GM23338 (cell line): ENCODE measurements at regions not wholly inside any gene's neighbourhood (a gene's known extent, or its start where the extent isn't known, plus 50 kb on each side); places are given as distances from the start of the nearest gene placed in this dataset.

ENCODE experiments used
- ATAC-seq: fragments of 200-7000 bp; cut with Tn5 transposase; 3 replicates; pipeline ENCODE4 v1.9.1; 2020
- DNase-seq: peaks from one replicate; pipeline ENCODE4 v3.0.0-alpha.2; 2015; ENCODE audit warnings: low spot score
- H2AFZ ChIP-seq: fragments of 200-600 bp; sonication (generic); 2 replicates; pipeline ENCODE4 v1.8.0; 2016; ENCODE audit warnings: antibody characterized with exemption, mild to moderate bottlenecking, moderate library complexity
- H3F3A ChIP-seq: fragments of 200-600 bp; sonication (generic); replicated peaks from 2 replicates; pipeline ENCODE4 v1.8.0; 2017; ENCODE audit warnings: antibody characterized with exemption, mixed run types, low read depth
- H3K27ac ChIP-seq: fragments of 200-600 bp; sonication (generic); 2 replicates; pipeline ENCODE4 v1.6.1; 2016; ENCODE audit warnings: low read depth
- H3K27me3 ChIP-seq: fragments of 200-600 bp; sonication (generic); 2 replicates; pipeline ENCODE4 v1.8.0; 2016; ENCODE audit warnings: mild to moderate bottlenecking, mixed run types, moderate library complexity; ENCODE audit not compliant: insufficient read depth
- H3K36me3 ChIP-seq: fragments of 200-600 bp; sonication (generic); 2 replicates; pipeline ENCODE4 v1.8.0; 2016; ENCODE audit warnings: mild to moderate bottlenecking; ENCODE audit not compliant: insufficient read depth
- H3K4me1 ChIP-seq: fragments of 200-600 bp; sonication (generic); 2 replicates; pipeline ENCODE4 v1.8.0; 2016; ENCODE audit warnings: mild to moderate bottlenecking, moderate library complexity; ENCODE audit not compliant: insufficient read depth
- H3K4me2 ChIP-seq: fragments of 200-600 bp; sonication (generic); 2 replicates; pipeline ENCODE4 v1.7.1; 2017; ENCODE audit warnings: mixed run types
- H3K4me3 ChIP-seq: fragments of 200-600 bp; sonication (generic); 2 replicates; pipeline ENCODE4 v1.6.1; 2016; ENCODE audit warnings: mixed run types
- H3K79me2 ChIP-seq: fragments of 200-600 bp; sonication (generic); replicated peaks from 2 replicates; pipeline ENCODE4 v1.8.0; 2017; ENCODE audit warnings: mild to moderate bottlenecking; ENCODE audit not compliant: insufficient read depth
- H3K9me2 ChIP-seq: fragments of 200-600 bp; sonication (generic); 2 replicates; pipeline ENCODE4 v1.8.0; 2017; ENCODE audit not compliant: insufficient read depth
- H4K20me1 ChIP-seq: fragments of 200-600 bp; sonication (generic); replicated peaks from 2 replicates; pipeline ENCODE4 v1.8.0; 2017; ENCODE audit warnings: mild to moderate bottlenecking; ENCODE audit not compliant: insufficient read depth
- H3K27ac Mint-ChIP-seq: 2 replicates; pipeline ENCODE4 v1.8.0; 2020; ENCODE audit warnings: inconsistent platforms, mild to moderate bottlenecking, moderate library complexity, mixed read lengths
- H3K27me3 Mint-ChIP-seq: 3 replicates; pipeline ENCODE4 v1.8.0; 2022; ENCODE audit warnings: low read depth, mild to moderate bottlenecking, moderate library complexity, mixed read lengths, inconsistent platforms; ENCODE audit not compliant: insufficient read depth, poor library complexity
- H3K36me3 Mint-ChIP-seq: 3 replicates; pipeline ENCODE4 v1.8.0; 2021; ENCODE audit warnings: low read depth, mild to moderate bottlenecking, inconsistent platforms, moderate library complexity, mixed read lengths
- H3K4me1 Mint-ChIP-seq: 3 replicates; pipeline ENCODE4 v1.8.0; 2020; ENCODE audit warnings: mild to moderate bottlenecking, inconsistent platforms, mixed read lengths
- H3K4me3 Mint-ChIP-seq: 3 replicates; pipeline ENCODE4 v1.8.0; 2021; ENCODE audit warnings: moderate library complexity, mild to moderate bottlenecking, inconsistent platforms, mixed read lengths
- H3K9me3 Mint-ChIP-seq: 3 replicates; pipeline ENCODE4 v1.8.0; 2020; ENCODE audit warnings: moderate library complexity, mild to moderate bottlenecking, inconsistent platforms, mixed read lengths
- CREB1 ChIP-seq: fragments of 250-450 bp; sonication (Bioruptor Pico); IDR thresholded peaks from 2 replicates; pipeline ENCODE4 v1.5.0; 2020; ENCODE audit warnings: low read depth, mild to moderate bottlenecking, moderate library complexity
- CTCF ChIP-seq, 2 experiments: fragments of 200-600 bp in 1 of 2; sonication (generic) in 1 of 2; conservative IDR thresholded peaks; 2 replicates each; pipeline versions ENCODE4 v1.5.1 to v1.6.1; 2016 to 2017; ENCODE audit warnings: antibody characterized with exemption in 2 of 2, low read depth in 2 of 2, mild to moderate bottlenecking in 2 of 2, moderate library complexity in 1 of 2
- ETS1 ChIP-seq: IDR thresholded peaks from 2 replicates; pipeline ENCODE4 v1.6.1; 2016; ENCODE audit warnings: antibody characterized with exemption
- EZH2 ChIP-seq: fragments of 200-600 bp; sonication (generic); IDR thresholded peaks from one replicate; pipeline ENCODE4 v1.8.0; 2017; ENCODE audit warnings: antibody characterized with exemption, mild to moderate bottlenecking, low read depth; ENCODE audit not compliant: unreplicated experiment
- JUNB ChIP-seq: IDR thresholded peaks from one replicate; pipeline ENCODE4 v1.6.1; 2016; ENCODE audit warnings: antibody characterized with exemption; ENCODE audit not compliant: unreplicated experiment
- NANOG ChIP-seq: IDR thresholded peaks from 2 replicates; pipeline ENCODE4 v1.6.1; 2016; ENCODE audit warnings: antibody characterized with exemption, borderline replicate concordance
- POLR2AphosphoS5 ChIP-seq: IDR thresholded peaks from 2 replicates; pipeline ENCODE4 v1.6.1; 2016; ENCODE audit warnings: antibody characterized with exemption, low read depth
- ZNF462 ChIP-seq: fragments of 250-450 bp; sonication (Bioruptor Pico); IDR thresholded peaks from 2 replicates; pipeline ENCODE4 v1.5.0; 2020; ENCODE audit warnings: mild to moderate bottlenecking, moderate library complexity

DNA sequence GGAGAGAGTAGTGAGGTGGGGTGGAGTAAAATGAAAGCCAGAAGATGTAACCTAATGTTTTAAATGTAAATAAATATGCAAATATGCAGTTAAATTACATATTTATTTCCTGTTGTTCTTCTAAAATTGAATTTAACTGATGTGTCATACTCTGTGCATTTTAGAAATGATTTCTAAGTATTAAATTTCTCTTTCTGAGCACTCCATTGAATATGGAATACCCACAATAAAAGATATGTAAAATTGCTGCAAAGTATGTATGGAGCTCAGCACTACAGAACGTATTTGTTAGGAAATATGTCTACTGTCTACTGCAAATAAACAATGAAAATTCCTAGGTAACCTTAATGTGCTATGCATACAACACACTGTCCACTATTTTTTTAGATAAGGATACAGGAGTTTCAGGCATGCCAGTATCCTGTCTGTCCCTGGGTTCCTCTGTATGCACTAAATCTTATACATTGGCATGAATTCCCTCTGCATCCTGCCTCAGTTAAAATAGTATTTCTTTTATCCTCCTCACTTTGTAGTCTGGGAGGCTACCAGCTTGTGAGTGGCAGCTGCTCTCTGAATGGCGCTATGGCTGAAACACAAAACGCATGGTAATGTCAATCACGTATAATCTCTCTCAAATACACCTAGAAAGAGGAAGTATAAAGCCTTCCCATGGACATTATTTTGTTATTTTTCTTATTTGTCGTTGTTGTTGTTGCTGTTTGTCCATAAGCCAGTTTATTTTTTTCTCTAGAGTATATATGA lies 579.5 kb downstream of the PYDC2 start:
- H3K27ac ChIP-seq, result no peak overlapping the region
- Mint-ChIP-seq H3K4me3 (no peak overlapping the region), H3K27ac (peak overlapping the region; percentile 25; the same call in 1 of the 2 replicates), H3K9me3 (no peaks in the 10 kb centered on the region), H3K4me1 (peaks cover 23% of the 10 kb centered on the region), H3K27me3 (no peaks in the 10 kb centered on the region), H3K36me3 (no peaks in the 10 kb centered on the region)
- ATAC-seq (no peak), DNase-seq (no peak)
- H4K20me1 ChIP-seq, result no peaks in the 10 kb centered on the region
- H3K4me3 ChIP-seq, result no peak overlapping the region
- no peaks in the 10 kb centered on the region for H3K79me2 ChIP-seq
- H3K27me3 ChIP-seq, result no peaks in the 10 kb centered on the region
- H3K4me1 ChIP-seq, result peaks cover 25% of the 10 kb centered on the region
- no peaks in the 10 kb centered on the region; the same call in 1 of the 2 replicates for H3K9me2 ChIP-seq
- H3K4me2 ChIP-seq, result no peak overlapping the region
- no peaks in the 10 kb centered on the region for H3K36me3 ChIP-seq
- H3F3A ChIP-seq, result no peaks in the 10 kb centered on the region
- no peak overlapping the region for H2AFZ ChIP-seq
- TF ChIP-seq CTCF (conservative IDR thresholded peaks at IDR 0.05; ENCODE audit: low read depth in 2 of 2) (no peak), EZH2 (no peak), POLR2AphosphoS5 (no peak), ETS1 (no peak), ZNF462 (CRISPR knock-in tag) (no peak), JUNB (no peak), CREB1 (CRISPR knock-in tag) (no peak), NANOG (no peak)
